ENCODE measurements at regions not wholly inside any gene's neighbourhood (a gene's known extent, or its start where the extent isn't known, plus 50 kb on each side); places are given as distances from the start of the nearest gene placed in this dataset.

DNA sequence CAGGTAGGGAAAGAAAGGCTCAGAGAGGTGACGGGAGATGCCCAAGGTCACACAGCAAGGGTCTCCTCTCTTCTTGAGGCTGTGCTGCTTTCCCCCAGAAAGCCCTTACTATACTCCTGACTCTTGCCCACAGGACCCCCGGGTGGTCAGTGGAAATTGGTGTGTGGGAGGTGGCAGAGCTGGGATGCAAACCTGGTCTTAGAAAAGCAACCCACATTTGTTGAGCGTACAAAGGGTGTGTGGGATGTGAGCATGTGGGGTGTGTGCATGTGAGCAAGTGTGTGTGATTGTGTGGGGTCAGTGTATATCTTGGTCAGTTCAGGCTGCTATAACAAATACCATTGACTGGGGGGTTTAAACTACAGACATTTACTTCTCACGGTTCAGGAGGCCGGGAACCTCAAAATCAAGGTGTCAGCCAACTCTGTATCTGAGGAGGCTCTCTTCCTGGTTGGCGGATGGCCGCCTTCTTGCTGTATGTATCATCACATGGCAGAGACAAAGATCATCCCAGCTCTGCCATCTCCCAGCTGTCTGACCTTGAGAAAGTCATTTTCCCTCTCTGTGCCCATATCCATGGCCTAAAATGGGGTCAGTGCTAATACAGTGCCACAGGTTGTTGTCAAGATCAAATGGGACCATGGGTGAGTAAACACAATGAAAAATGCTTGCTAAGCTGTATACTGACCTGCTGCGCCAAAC, 268.5 kb downstream of the PTPRU start:
- no peak overlapping the region for H3K4me3 ChIP-seq (ENCODE audit: low read depth, low read length)
- DNase-seq (ENCODE audit: low read depth): no peak
- TF ChIP-seq, protein P1, sequence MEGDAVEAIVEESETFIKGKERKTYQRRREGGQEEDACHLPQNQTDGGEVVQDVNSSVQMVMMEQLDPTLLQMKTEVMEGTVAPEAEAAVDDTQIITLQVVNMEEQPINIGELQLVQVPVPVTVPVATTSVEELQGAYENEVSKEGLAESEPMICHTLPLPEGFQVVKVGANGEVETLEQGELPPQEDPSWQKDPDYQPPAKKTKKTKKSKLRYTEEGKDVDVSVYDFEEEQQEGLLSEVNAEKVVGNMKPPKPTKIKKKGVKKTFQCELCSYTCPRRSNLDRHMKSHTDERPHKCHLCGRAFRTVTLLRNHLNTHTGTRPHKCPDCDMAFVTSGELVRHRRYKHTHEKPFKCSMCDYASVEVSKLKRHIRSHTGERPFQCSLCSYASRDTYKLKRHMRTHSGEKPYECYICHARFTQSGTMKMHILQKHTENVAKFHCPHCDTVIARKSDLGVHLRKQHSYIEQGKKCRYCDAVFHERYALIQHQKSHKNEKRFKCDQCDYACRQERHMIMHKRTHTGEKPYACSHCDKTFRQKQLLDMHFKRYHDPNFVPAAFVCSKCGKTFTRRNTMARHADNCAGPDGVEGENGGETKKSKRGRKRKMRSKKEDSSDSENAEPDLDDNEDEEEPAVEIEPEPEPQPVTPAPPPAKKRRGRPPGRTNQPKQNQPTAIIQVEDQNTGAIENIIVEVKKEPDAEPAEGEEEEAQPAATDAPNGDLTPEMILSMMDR (conservative IDR thresholded peaks at IDR 0.05; ENCODE audit: low read depth, low read length): no peak

DNA sequence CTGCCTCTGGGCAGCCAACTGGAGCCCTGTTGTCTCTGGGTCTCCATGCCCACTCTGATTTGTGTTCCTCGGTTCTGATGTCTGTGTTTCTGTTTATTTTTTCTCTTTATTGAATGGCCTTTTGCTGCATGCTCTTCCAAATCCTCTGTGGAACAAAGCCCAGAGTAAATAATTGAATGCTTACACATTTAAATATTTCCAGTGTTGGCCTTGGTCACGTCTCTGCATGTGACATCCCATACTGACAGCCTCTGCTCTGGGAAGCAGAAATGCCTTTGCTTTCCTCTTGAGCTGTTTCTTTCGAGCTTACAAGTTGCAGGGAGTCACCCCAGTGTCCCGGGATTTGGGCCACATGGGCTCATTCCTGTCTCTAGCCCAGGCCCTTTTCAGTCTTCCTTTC, 267.9 kb downstream of the PTPRU start:
- TF ChIP-seq, protein P1 (conservative IDR thresholded peaks at IDR 0.05; ENCODE audit: low read depth, low read length): no peak
- DNase-seq (ENCODE audit: low read depth): peak; percentile 5
- no peak overlapping the region for H3K4me3 ChIP-seq (ENCODE audit: low read depth, low read length)

DNA sequence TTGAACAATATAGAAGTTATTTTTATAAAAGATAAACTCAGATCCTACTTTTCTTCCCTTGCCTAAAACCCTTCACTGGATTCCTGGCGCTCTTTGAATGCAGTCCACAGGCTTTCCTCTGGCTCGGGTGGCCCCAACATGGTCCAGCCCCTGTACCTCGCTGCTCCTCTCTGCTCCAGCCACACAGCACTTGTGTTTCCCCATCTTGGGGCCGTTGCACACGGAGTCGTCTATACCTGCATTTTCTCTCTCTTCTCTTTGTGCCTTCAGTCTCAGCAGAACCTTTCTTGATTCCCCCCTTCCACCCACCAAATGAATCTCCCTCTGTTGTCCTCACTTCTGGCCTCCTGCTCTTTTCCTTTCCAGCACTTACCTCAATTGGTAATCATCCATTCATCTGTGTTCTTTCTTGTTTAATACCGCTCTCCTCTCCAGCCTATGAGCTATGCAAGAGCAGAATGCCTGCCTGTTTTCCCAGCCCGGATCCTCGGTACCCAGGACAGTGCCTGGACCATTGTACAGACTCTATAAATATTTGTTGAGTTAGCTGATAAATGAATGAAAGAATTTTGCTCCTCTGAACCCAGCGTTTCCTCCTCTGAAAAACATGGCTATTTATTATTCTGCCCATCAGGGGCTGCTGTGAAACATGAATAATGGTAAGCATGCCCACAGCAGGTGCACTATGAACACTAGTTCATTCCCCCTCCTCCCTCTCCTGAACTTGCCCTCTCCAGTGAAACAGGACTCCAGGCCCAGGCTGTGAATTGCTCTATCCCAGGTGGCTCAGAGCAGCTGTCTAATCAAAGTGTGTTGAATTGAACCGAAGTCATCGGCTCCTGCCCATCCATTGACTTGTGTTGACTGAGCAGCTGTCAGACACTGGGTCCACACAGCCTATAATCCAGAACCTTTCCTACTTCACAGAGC, 266.9 kb downstream of the PTPRU start:
- TF ChIP-seq, protein P1 (conservative IDR thresholded peaks at IDR 0.05; ENCODE audit: low read depth, low read length): no peak
- no peak for DNase-seq (ENCODE audit: low read depth)
- no peak overlapping the region for H3K4me3 ChIP-seq (ENCODE audit: low read depth, low read length)

DNA sequence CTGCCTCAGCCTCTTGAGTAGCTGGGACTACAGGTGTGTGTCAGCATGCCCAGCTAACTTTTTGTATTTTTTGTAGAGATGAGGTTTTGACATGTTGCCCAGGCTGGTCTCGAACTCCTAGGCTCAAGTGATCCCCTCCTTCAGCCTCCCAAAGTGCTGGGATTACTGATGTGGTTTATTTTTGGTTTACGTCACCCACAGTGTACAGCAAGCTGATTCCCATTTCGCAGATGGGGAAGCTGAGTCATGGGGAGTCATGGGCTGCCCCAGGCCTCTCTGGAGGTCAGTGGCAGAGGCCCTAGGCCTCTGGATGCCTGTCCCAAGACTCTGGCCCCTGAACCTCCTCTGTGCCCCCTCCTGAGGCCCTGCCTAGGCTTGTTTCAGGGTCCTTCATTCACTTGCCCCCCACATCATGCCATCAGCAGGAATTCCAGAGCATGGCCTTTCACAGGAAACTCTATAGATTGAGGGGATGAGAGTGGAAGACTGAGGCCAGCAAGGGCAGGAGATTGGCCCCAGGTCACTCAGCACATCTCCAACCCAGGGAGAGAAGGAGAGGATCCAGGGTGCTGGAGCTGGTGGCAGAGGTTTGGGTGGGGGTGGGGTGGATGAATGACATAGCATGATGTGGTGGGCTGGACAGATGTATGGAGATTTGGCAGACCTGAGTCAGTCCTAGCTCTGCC, 266.0 kb downstream of the PTPRU start:
- H3K4me3 ChIP-seq (ENCODE audit: low read depth, low read length): no peak overlapping the region
- no peak for DNase-seq (ENCODE audit: low read depth)
- TF ChIP-seq, protein P1 (conservative IDR thresholded peaks at IDR 0.05; ENCODE audit: low read depth, low read length): no peak

DNA sequence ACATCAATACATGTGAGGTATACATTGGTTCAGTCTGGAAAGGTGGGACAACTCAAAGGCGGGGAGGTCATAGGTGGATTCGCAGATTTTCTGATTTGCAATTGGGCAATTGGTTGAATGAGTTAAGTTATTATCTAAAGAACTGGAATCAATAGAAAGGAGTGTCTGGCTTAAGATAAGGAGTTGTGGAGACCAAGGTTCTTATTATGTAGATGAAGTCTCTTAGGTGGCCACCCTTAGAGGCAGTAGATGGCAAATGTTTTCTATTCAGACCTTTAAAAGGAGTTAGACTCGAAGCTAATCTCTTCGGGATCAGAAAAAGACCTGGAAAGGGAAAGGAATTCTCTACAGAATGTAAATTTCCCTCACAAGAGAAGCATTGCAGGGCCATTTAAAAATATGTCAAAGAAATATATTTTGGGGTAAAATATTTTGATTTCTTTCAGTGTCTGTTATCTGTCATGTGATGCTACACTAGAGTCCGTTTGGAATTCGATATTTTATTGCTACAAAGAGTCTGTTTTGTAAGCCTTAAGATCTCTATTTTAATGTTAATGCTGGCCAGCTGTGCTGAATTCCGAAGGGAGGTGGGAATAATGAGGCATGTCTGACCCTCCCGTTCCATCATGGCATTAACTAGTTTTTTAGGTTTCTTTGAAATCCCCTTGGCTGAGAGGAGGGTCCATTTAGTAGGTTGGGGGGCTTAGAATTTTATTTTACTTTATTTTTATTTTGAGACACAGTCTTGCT, 265.1 kb downstream of the PTPRU start:
- no peak overlapping the region for H3K4me3 ChIP-seq (ENCODE audit: low read depth, low read length)
- TF ChIP-seq, protein P1 (conservative IDR thresholded peaks at IDR 0.05; ENCODE audit: low read depth, low read length): no peak
- no peak for DNase-seq (ENCODE audit: low read depth)

DNA sequence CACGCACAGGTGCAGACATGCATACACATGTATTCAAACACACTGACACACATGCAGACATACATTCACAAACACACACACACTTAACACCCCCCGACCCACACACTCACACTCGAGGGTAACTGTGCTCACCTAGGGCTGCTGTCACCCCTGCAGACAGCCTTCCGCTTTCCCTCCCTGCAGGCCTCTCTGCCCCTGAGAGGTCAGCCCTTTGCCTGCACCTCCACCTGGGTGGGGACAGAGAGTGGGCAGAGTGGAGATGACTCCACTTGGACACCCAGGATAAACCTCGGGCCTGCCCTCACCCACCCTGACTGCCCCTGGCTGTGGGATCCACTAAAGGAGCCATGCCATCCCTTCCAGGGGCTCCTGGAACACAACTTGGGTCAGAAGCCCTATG, 264.3 kb downstream of the PTPRU start:
- DNase-seq (ENCODE audit: low read depth): no peak
- no peak overlapping the region for H3K4me3 ChIP-seq (ENCODE audit: low read depth, low read length)
- TF ChIP-seq, protein P1 (conservative IDR thresholded peaks at IDR 0.05; ENCODE audit: low read depth, low read length): no peak

All from choroid plexus epithelial cell (primary cell).